ENCODE measurements at regions not wholly inside any gene's neighbourhood (a gene's known extent, or its start where the extent isn't known, plus 50 kb on each side); places are given as distances from the start of the nearest gene placed in this dataset.
"Not testable (repeated sequence)": the region's sequence is repeated elsewhere in the genome, so short reads cannot be mapped to it uniquely, and the experiment has no call there.

DNA sequence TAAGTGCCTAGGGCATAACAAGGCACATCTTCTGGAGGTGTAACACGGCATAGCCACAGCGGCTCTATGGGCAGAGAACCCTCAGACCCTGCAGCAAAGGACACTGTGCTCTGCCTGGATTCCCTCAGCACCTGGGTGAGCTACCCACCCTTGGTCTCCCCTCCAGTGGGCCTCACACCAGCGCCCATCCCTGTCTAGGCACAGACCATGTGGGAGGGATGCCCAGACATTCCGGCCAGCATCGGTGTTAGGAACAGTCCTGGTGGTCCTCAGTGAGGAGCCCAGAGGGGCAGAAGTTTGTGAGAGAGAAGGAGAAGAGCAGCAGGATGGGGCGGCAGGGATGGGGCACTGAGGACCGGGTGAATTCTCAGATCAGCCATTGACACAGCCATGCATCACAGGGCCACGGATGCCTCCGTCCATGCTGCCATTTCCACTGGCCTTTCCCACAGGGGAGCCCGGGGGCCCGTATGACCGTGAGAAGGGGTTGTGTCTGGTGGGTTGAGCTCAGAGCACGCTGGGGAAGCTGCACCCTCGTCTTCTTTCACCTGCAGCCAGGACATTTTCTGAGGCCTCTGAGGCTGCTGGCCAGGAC is 282.7 kb upstream of the SFSWAP start:
- TF ChIP-seq GATA1 (IDR thresholded peaks at IDR 0.05; ENCODE audit: low read depth, low read length) (no peak), POLR2A (IDR thresholded peaks at IDR 0.05; ENCODE audit: low read length) (no peak)
- DNase-seq, result no peak

DNA sequence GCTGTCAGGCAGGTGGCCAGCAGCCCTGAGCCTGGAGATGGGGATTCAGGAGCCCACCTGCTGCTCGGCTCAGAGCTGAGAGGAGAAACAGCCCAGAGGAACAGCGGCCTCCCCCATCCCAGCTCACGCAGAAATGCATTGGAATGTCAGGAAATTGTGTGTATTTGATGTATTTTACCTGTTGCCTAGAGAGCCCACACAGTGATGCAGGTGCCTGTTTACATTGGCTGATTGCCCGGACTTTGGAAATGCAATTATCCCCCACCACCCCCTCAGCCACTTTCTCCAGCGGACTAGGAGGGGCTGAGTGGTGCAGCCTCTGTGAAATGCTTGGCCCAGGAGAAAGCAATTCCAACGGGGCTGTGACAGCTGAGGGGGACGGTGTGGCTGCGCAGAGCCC is 281.7 kb upstream of the SFSWAP start:
- DNase-seq, result not testable (repeated sequence)

DNA sequence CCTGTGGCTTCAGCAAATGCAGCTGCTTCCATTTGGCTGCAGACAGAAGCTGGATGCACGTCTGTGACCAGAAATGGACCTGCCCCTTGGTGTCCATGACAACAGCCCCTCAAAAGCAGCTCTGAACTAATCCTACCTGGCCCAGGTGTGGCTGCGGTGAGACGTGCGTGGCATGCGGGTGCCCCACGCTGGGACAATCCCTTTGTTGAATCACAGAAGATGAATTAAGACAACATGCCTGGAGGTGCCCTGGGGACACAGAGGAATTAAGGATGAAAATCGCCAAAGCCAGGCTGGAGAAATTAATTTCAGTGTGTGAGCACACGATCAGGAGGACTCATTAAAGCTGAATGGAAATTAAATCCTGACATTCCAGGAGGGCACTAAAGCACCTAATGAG is 281.2 kb upstream of the SFSWAP start:
- DNase-seq, result not testable (repeated sequence)

DNA sequence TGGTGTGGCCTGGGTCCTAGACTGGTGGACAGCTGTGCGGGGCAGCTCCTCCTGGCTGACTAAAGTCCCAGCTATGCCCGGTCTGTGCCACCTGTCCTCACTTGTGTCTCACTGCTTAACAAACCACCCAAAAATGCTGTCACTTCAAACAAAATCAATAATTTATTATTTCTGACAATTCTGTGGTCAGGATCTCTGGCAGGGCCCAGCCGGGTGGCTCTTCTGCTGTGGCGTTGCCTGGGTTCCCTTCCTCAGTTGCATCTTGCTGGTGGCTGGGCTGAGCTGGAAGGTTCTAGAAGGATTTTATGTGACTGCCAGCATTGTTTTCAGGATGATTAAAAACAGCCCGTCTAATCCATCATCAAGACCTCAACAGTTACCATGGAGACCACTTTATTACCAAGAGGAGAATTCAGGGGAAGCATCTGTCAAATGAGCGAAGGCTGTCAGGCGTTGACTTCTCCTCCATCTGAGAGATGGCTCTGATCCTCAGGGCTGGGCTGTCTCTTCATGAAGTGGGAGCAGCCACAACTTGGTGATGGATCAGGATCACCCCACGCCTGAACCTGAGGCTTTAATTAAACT is 280.6 kb upstream of the SFSWAP start:
- no peak for DNase-seq
- no peak for TF ChIP-seq GATA1 (IDR thresholded peaks at IDR 0.05; ENCODE audit: low read depth, low read length)
- no peak for TF ChIP-seq POLR2A (IDR thresholded peaks at IDR 0.05; ENCODE audit: low read length)

DNA sequence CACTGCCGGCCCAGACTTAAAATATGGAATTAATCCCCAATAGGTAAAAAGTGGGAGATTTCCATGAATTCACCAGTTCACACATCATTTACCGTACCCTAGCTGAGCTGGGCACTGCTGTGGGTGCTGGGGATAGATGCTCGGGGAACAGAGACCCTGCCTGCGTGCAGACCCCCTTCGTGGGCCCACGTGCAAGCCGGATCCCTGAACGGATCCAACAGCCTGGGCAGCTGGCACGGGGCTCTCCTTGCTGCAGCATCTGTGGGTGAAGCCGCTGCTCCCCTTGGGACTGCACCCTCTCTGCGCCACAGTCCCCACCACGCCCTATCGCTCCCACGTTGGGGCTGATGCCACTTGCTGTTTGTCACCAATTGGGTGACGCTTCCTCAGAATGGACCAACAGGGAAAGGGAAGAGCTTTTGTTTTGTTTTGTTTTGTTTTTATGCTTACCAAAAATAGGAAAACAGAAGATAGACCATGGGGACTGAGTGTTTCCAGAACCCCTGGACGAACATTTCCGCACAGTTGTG is 279.7 kb upstream of the SFSWAP start:
- not testable (repeated sequence) for DNase-seq

DNA sequence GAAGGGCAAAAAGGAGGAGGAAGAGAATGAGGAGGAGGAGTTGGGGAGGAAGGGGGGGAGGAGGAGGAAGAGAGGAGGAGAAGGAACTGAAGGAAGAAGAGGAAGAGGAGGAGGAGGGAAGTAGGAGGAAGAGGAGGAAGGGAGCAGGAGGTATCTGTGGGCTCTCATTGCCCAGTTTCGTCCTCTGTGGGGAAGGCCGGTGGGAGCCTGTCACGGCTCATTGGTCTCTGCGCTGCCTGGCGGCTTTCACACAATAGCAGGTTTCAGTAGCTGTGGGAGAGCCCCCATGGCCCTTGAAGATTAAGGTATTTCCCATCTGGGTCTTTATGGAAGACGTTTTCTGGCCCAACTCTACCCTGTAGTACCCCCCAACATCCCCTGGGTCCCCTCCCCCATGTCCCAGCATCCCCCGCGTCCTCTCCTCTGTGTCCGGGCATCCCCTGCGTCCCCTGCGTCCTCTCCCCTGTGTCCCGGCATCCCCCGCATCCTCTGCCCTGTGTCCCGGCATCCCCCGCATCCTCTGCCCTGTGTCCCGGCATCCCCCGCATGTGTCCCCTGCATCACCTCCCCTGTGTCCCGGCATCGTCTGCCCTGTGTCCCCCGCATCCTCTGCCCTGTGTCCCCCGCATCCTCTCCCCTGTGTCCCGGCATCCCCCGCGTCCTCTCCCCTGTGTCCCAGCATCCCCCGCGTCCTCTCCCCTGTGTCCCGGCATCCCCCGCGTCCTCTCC is 278.2 kb upstream of the SFSWAP start:
- TF ChIP-seq POLR2A (IDR thresholded peaks at IDR 0.05; ENCODE audit: low read length) (no peak), GATA1 (IDR thresholded peaks at IDR 0.05; ENCODE audit: low read depth, low read length) (no peak)
- no peak for DNase-seq

DNA sequence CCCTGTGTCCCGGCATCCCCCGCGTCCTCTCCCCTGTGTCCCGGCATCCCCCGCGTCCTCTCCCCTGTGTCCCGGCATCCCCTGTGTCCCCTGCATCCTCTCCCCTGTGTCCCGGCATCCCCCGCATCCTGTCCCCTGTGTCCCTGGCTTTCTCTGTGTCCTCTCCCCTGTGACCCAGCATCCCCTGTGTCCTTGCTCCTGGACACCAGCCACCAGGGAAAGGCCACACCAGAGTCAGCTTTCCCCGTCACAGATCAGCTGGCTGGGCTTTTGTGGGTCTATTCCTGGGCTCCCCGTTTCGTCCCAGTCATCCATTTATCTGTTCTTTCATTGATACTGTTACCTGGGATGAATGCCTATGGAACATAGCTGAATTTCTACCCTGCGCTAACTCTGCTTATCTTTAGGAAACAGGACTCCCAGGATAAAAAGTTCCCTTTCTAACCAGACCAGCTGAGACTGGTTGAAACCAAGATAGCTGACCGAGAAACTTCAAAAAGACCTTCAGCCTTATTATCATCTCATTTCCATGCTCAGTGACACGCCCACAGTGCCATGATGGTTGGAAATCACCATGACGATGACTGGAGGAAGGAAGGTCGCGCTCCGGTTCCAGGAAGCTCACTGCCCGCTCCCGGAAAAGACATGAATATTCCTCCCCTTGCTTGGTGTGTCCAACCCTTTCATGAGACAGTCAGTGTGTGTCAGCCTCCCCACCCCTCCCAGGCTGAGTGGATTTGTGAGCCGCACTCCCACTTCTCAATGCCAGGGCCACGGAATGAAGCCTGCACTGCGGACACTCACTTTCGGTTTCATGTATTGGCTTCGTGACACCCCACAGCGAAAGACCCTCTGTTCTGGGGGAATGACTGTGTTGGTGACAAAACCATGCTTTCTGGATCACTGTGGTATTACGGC is 276.4 kb upstream of the SFSWAP start:
- no peak for DNase-seq
- TF ChIP-seq GATA1 (IDR thresholded peaks at IDR 0.05; ENCODE audit: low read depth, low read length), result no peak
- TF ChIP-seq POLR2A (IDR thresholded peaks at IDR 0.05; ENCODE audit: low read length), result no peak

DNA sequence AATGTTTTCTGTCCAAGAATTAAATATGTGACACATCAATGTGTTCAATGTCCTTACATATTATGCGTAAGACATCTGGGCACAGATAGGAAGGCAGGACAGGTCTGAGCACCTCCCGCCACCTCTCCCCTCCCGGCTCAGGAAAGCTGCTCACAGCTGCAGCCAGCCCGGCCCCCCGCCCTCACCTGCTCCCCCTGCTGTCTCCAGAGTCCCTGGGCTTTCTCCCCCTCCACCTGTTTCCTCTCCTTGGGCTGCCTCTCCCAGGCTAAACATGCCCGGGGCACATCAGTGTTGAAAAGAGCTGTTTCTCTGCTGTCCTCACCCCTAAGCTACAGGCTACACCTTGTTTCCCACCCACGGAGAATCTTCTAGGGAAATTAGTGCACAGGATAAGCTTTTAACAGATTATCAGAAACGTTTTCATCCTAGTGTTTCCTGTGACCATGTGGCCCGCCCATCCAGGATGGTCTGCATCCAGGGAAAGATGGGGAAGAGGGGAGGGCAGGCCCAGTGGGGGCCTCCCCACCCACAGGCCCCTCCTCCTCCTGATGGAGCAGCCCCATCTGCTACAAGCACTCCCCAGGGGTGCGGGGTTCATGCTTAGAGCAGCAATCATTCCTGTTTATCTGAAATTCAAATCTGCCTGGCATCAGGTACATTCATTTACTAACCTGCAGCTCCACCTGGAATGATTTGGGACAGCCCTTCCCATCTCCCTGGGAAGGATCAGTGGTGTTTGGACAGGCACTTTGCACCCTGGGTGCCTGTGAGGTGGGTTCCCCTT is 273.8 kb upstream of the SFSWAP start:
- no peak for DNase-seq
- no peak for TF ChIP-seq GATA1 (IDR thresholded peaks at IDR 0.05; ENCODE audit: low read depth, low read length)
- TF ChIP-seq POLR2A (IDR thresholded peaks at IDR 0.05; ENCODE audit: low read length), result no peak

DNA sequence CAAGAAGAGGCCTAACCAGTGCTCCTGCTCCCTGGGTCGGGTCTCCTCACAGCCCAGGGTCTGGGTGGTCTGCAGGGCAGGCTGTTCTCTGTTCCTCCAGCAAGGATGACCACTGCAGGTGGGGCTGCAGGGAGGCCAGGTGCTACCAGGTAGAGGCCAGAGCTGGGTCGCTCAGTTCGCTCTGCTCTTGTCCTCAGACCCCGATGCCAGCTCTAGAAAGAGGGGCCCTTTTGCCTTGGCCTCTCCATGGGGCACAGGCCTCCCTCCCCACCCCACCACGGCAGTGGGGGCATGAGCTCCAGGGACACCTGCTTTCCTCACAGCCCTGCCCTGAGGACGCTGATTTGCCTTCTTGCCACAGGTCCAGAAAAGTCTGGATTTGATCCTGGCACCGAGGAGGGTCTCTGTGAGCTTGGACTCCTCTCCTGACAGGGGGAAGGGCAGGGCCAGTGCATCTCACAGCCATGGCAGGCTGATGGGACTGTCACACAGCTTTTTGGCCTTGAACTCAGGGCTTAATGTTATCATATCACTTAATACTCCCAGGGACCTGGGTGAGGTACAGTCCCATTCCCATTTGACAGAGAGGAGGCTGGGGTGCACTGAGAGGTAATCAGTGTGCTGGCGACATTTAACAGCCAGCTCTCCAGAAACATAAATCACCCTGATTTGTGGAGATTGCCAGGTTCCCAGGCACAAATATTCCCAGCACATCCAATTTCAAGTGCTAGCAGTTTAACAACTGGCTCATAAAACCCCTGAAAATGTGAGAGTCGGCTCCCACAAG is 273.0 kb upstream of the SFSWAP start:
- DNase-seq, result no peak
- TF ChIP-seq POLR2A (IDR thresholded peaks at IDR 0.05; ENCODE audit: low read length) (no peak), GATA1 (IDR thresholded peaks at IDR 0.05; ENCODE audit: low read depth, low read length) (no peak)

DNA sequence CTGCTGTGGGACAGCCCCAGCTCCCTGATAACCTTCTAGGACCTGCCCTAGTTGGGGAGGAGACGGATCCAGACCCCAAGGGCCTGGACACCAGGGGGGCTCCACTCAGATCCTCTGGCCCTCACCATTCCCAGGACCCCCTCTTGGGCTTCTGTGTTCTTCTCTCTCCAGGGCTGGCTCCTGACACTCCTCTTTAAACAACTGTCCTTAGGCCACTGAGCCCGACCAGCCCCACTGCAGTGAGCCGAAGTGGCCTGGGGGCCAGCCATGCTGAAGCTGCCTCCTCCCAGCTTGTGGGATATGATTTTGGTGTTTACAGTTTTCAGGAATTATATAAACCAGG is 272.4 kb upstream of the SFSWAP start:
- DNase-seq, result not testable (repeated sequence)

DNA sequence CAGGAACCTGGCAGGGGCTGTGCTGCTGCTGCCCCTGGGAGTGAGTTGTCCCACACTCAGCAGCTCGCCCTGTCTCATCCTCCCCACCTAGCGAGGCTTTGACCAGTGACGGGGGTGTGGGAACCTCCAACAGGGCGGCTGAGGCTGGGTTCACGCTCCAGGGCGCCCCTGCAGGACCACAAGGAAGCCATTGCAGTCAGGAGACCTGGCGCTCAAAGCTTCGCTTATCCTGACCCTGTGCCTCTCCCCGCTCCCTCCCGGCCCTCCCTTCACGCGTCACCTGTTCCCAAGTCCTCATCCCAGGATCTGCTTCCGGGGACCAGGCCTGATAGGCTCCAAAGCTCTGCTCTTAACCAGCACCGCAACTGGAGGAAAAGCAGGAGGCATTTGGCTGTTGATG is 272.0 kb upstream of the SFSWAP start:
- no peak for DNase-seq
- no peak for TF ChIP-seq GATA1 (IDR thresholded peaks at IDR 0.05; ENCODE audit: low read depth, low read length)
- TF ChIP-seq POLR2A (IDR thresholded peaks at IDR 0.05; ENCODE audit: low read length), result no peak

DNA sequence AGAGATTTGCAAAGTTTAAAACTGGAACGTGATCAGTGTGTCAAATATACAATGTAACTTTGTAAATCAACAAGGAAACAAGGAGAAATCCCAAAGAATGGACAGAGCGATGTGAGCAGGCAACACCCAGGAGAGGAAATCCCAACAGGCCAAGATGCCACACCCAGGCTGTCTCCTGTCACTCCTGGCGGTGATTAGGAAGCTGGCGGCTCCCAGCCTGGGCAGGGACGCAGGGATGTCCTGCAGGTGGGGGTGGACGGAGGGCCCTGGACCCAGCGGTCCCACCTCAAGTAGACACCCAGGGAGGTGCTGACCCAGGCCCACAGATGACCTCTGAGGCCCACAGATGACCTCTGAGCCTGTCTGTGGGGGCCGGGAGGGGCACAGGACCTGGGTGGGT is 271.1 kb upstream of the SFSWAP start:
- DNase-seq, result not testable (repeated sequence)

DNA sequence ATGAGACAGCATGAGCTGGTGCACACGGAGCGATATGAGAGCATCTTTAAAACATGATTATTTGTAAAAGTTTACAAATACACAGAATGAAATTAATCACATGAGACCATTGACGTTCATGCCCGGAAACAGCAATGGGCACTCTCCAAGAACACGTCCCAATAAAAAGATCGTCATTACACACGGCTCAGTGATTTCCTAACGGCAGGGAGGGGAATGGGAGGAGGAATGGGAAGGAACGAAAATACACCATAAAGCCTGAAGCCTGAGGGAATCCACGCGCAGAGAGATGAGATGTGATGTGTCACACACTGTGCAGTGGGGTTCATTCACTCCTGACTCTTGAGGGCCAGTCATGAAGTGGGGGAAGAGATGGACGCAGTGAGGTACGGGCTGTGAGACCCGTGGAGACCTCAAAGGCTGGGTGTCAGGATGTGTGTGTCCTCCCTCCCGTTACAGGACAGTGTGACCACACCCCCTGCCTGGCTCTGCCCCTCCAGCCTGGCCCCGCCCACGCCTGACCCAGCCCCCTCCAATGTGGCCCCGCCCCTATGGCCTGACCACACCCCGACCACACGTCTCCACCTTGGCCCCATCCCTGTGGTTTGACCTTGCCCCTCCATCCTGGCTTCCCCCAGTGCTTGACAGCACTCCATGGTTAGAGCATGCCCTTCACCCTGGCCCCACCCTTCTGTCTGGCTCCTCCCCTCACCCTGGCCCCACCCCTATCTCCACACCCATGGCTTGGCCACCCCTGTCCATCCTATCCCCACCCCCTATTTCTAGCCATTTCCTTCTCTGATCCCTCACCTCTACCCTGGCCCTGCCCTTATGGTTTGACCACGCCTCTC is 270.5 kb upstream of the SFSWAP start:
- DNase-seq, result not testable (repeated sequence)
